Endodermal cell (in vitro differentiated cells): ENCODE measurements at regions not wholly inside any gene's neighbourhood (a gene's known extent, or its start where the extent isn't known, plus 50 kb on each side); places are given as distances from the start of the nearest gene placed in this dataset.

Experiments
- DNase-seq: peaks from one replicate; pipeline ENCODE4 v3.0.0-alpha.2; 2017
- H3K27ac ChIP-seq: 2 replicates; pipeline ENCODE4 v1.5.1; 2013; ENCODE audit warnings: mild to moderate bottlenecking, low read depth, low read length, moderate library complexity
- H3K27me3 ChIP-seq: 2 replicates; pipeline ENCODE4 v1.6.1; 2013; ENCODE audit warnings: mild to moderate bottlenecking, low read length, moderate library complexity; ENCODE audit not compliant: insufficient read depth, control insufficient read depth, poor library complexity, severe bottlenecking
- H3K36me3 ChIP-seq: 2 replicates; pipeline ENCODE4 v1.7.0; 2013; ENCODE audit warnings: mild to moderate bottlenecking, low read length, moderate library complexity; ENCODE audit not compliant: control insufficient read depth, insufficient read depth
- H3K4me1 ChIP-seq: one replicate; pipeline ENCODE4 v1.7.0; 2013; ENCODE audit warnings: low read length; ENCODE audit not compliant: control insufficient read depth, insufficient read depth
- H3K4me3 ChIP-seq: 2 replicates; pipeline ENCODE4 v1.5.1; 2013; ENCODE audit warnings: mild to moderate bottlenecking, low read length, moderate library complexity
- H3K9ac ChIP-seq: 2 replicates; pipeline ENCODE4 v1.6.1; 2013; ENCODE audit warnings: mild to moderate bottlenecking, low read length, moderate library complexity; ENCODE audit not compliant: poor library complexity, severe bottlenecking; ENCODE audit errors: extremely low read depth
- H3K9me3 ChIP-seq: 2 replicates; pipeline ENCODE4 v1.6.1; 2013; ENCODE audit warnings: mild to moderate bottlenecking, low read length, moderate library complexity; ENCODE audit not compliant: control insufficient read depth
- H3K27ac Mint-ChIP-seq: 2 replicates; pipeline ENCODE4 v1.8.0; 2020; ENCODE audit warnings: mixed read lengths
- H3K27me3 Mint-ChIP-seq: 2 replicates; pipeline ENCODE4 v1.8.0; 2021; ENCODE audit warnings: mild to moderate bottlenecking, mixed read lengths; ENCODE audit not compliant: insufficient read depth
- H3K36me3 Mint-ChIP-seq: 2 replicates; pipeline ENCODE4 v1.8.0; 2020; ENCODE audit warnings: low read depth, mixed read lengths
- H3K4me1 Mint-ChIP-seq: 2 replicates; pipeline ENCODE4 v1.8.0; 2020; ENCODE audit warnings: mixed read lengths
- H3K4me3 Mint-ChIP-seq: 2 replicates; pipeline ENCODE4 v1.8.0; 2020; ENCODE audit warnings: mild to moderate bottlenecking, moderate library complexity, mixed read lengths
- H3K9me3 Mint-ChIP-seq: 2 replicates; pipeline ENCODE4 v1.8.0; 2020; ENCODE audit warnings: mild to moderate bottlenecking, mixed read lengths
- whole genome bisulfite sequencing, 2 experiments: methylation state at CpG; one replicate each; pipeline versions ENCODE4 v1.1.5 to v1.1.7; 2013; ENCODE audit warnings: missing lambda C conversion rate in 2 of 2, mixed read lengths in 1 of 2; ENCODE audit not compliant: insufficient coverage in 1 of 2, insufficient read length in 1 of 2; 5-methylcytosine and 5-hydroxymethylcytosine counted together
- TF ChIP-seq, protein P1 (sequence below): fragments of 200-600 bp; sonication (generic); conservative IDR thresholded peaks from 2 replicates; pipeline ENCODE4 v1.5.0; 2021; ENCODE audit warnings: antibody characterized with exemption, mild to moderate bottlenecking

- H3K4me3 ChIP-seq: no peak overlapping the region
- no peak overlapping the region for H3K9ac ChIP-seq
- Mint-ChIP-seq H3K27ac (no peak overlapping the region), H3K4me3 (no peak overlapping the region), H3K36me3 (no peaks in the 10 kb centered on the region), H3K27me3 (no peaks in the 10 kb centered on the region), H3K4me1 (no peaks in the 10 kb centered on the region), H3K9me3 (no peaks in the 10 kb centered on the region)
- 92 to 100% methylated on average over 1 to 3 of the region's 3 CpGs for WGBS, 2 experiments
- no peaks in the 10 kb centered on the region for H3K4me1 ChIP-seq
- no peaks in the 10 kb centered on the region for H3K27me3 ChIP-seq
- no peak overlapping the region for H3K27ac ChIP-seq
- DNase-seq: no peak
- no peaks in the 10 kb centered on the region for H3K9me3 ChIP-seq
- TF ChIP-seq, protein P1, sequence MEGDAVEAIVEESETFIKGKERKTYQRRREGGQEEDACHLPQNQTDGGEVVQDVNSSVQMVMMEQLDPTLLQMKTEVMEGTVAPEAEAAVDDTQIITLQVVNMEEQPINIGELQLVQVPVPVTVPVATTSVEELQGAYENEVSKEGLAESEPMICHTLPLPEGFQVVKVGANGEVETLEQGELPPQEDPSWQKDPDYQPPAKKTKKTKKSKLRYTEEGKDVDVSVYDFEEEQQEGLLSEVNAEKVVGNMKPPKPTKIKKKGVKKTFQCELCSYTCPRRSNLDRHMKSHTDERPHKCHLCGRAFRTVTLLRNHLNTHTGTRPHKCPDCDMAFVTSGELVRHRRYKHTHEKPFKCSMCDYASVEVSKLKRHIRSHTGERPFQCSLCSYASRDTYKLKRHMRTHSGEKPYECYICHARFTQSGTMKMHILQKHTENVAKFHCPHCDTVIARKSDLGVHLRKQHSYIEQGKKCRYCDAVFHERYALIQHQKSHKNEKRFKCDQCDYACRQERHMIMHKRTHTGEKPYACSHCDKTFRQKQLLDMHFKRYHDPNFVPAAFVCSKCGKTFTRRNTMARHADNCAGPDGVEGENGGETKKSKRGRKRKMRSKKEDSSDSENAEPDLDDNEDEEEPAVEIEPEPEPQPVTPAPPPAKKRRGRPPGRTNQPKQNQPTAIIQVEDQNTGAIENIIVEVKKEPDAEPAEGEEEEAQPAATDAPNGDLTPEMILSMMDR: no peak
- no peaks in the 10 kb centered on the region for H3K36me3 ChIP-seq
These were observed 440.4 kb downstream of the COL12A1 start for GRCh38 chr6:74765486-74765885.

DNA sequence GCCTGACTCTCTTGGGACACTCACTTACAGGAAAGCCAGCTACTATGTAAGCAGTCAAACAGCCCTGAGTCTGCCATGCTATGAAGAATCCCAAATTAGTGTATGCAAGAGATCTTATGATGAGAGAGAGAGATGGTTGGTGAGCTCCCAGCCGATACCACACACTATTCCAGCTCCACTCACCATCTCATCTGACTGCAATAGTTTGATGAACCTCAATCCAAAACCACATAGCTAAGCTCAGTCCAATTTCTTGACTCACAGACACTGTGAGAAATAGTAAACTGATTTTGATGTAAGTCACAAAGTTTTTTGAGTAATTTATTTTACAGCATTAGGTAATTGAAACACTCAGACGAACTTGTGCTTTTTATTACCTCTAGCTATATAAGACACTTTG lies 441.4 kb downstream of the COL12A1 start:
- Histone ChIP-seq H3K9me3 (no peaks in the 10 kb centered on the region), H3K27me3 (no peaks in the 10 kb centered on the region), H3K4me3 (no peak overlapping the region), H3K4me1 (no peaks in the 10 kb centered on the region), H3K36me3 (no peaks in the 10 kb centered on the region), H3K27ac (no peak overlapping the region), H3K9ac (no peak overlapping the region)
- TF ChIP-seq, protein P1: no peak
- no peaks in the 10 kb centered on the region for H3K4me1 Mint-ChIP-seq
- no peak overlapping the region for H3K27ac Mint-ChIP-seq
- H3K9me3 Mint-ChIP-seq: no peaks in the 10 kb centered on the region
- no peaks in the 10 kb centered on the region for H3K27me3 Mint-ChIP-seq
- no peaks in the 10 kb centered on the region for H3K36me3 Mint-ChIP-seq
- WGBS, 2 experiments: 81% methylated on average over 2 of the region's 2 CpGs; no CpG with 5 or more reads in 1 of the 2 experiments
- no peak for DNase-seq
- no peak overlapping the region for H3K4me3 Mint-ChIP-seq

DNA sequence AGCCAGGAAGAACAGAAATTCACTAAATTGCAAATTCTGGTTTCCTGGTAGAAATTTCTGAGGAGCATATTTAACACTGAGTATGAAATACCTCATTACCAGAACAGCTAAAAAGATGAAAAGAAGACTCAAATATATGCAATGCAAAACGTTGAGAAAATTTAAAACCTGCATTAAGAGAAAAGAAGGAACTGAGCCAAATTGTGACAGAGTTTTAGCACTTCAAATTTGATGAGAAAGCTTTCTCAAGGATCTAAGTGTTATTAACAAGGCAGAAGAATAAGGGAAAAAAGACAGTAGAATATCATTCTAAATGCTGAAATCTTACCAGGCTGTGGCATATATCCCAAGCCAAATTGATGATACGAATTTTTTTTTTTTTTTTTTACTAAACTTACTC lies 443.0 kb downstream of the COL12A1 start:
- 65 to 75% methylated on average over 1 to 2 of the region's 2 CpGs for WGBS, 2 experiments
- Mint-ChIP-seq H3K4me1 (no peaks in the 10 kb centered on the region), H3K36me3 (no peaks in the 10 kb centered on the region), H3K27me3 (peaks cover 2% of the 10 kb centered on the region), H3K4me3 (no peak overlapping the region), H3K9me3 (no peaks in the 10 kb centered on the region), H3K27ac (no peak overlapping the region)
- Histone ChIP-seq H3K9ac (no peak overlapping the region), H3K9me3 (no peaks in the 10 kb centered on the region), H3K4me1 (no peaks in the 10 kb centered on the region), H3K4me3 (no peak overlapping the region), H3K36me3 (no peaks in the 10 kb centered on the region), H3K27me3 (no peaks in the 10 kb centered on the region), H3K27ac (no peak overlapping the region)
- no peak for DNase-seq
- TF ChIP-seq, protein P1: no peak
